ENCODE measurements at regions not wholly inside any gene's neighbourhood (a gene's known extent, or its start where the extent isn't known, plus 50 kb on each side); places are given as distances from the start of the nearest gene placed in this dataset.

- TF ChIP-seq ZFX (IDR thresholded peaks at IDR 0.05; ENCODE audit: borderline replicate concordance) (no peak), CTCF (IDR thresholded peaks at IDR 0.05) (no peak)
- H3K27ac ChIP-seq, result no peak overlapping the region
These were observed 137.7 kb upstream of the POM121L12 start for GRCh38 chr7:52897713-52898112.

DNA sequence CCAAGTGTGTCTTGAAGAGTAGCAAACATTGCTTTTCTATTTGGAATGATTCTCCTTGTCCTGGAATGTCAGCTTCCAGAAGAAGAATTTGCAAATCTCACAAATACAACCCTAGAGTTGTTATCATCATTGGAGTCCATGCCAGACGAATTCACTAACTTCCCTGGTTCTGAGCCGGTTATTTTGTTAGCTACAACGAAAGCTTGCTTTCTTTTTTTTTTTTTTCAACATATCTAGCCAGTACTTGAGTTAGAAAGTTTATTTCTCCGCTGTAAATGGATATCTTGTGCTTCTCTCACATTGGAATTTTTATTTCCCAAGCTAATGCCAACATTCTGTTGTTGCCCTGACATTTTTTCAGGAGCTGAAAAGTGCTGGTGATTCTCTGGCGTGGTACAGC lies 138.1 kb upstream of the POM121L12 start:
- no peak overlapping the region for H3K27ac ChIP-seq
- TF ChIP-seq ZFX (IDR thresholded peaks at IDR 0.05; ENCODE audit: borderline replicate concordance) (no peak), CTCF (IDR thresholded peaks at IDR 0.05) (no peak)

DNA sequence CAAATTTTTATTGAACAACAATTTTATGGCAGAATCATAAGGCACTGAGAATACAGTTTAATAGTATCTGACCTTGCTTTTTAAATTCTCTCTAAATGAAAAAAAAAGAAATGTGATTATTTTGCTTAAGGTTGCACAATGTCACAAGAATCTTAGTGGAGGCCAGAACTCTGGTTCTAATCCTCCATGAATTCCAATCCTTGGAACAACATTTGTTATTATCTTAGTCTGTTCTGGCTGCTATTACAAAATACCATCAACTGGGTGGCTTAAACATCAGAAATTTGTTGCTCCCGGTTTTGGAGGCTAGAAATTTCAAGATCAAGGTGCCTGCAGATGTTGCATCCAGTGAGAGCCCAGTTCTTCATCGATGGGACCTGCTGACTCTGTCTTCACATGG lies 158.2 kb upstream of the POM121L12 start:
- TF ChIP-seq CTCF (IDR thresholded peaks at IDR 0.05), result no peak

DNA sequence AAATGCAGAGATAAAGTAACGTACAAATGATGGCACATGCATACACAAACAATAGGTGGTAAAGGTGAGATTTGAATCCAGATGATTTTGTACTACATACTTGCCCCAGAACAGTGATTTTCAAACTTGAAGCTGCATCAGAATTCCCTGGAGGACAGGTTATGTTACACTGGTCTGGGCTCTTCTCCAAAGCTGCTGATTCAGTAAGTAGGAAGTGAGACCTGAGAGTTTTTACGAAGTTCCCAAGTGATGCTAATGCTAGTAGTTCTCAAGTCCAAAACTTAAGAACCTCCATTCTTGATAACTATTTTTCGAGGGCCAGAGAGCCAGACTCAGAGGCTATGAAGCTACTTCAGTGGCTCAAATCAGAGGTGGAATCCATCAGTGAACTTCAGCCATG lies 159.0 kb upstream of the POM121L12 start:
- TF ChIP-seq ZFX (IDR thresholded peaks at IDR 0.05; ENCODE audit: borderline replicate concordance) (no peak), CTCF (IDR thresholded peaks at IDR 0.05) (no peak)

More for the DNA sequence above, 158.2 kb upstream of the POM121L12 start:
- H3K27ac ChIP-seq, result no peak overlapping the region

GRCh38 chr7:52863652-52864051 lies 171.8 kb upstream of the POM121L12 start:
- H3K27ac ChIP-seq, result no peak overlapping the region
- TF ChIP-seq ZFX (IDR thresholded peaks at IDR 0.05; ENCODE audit: borderline replicate concordance) (no peak), CTCF (IDR thresholded peaks at IDR 0.05) (no peak)

More for the DNA sequence above, 159.0 kb upstream of the POM121L12 start:
- H3K27ac ChIP-seq, result no peak overlapping the region

GRCh38 chr7:52862321-52862720 lies 173.1 kb upstream of the POM121L12 start:
- no peak overlapping the region for H3K27ac ChIP-seq
- TF ChIP-seq CTCF (IDR thresholded peaks at IDR 0.05) (no peak), ZFX (IDR thresholded peaks at IDR 0.05; ENCODE audit: borderline replicate concordance) (no peak)

GRCh38 chr7:52857367-52857766 lies 178.1 kb upstream of the POM121L12 start:
- H3K27ac ChIP-seq, result no peak overlapping the region
- no peak for TF ChIP-seq ZFX (IDR thresholded peaks at IDR 0.05; ENCODE audit: borderline replicate concordance)
- no peak for TF ChIP-seq CTCF (IDR thresholded peaks at IDR 0.05)

Data from 22Rv1 (cell line).